ENCODE measurements at regions not wholly inside any gene's neighbourhood (a gene's known extent, or its start where the extent isn't known, plus 50 kb on each side); places are given as distances from the start of the nearest gene placed in this dataset.

DNA sequence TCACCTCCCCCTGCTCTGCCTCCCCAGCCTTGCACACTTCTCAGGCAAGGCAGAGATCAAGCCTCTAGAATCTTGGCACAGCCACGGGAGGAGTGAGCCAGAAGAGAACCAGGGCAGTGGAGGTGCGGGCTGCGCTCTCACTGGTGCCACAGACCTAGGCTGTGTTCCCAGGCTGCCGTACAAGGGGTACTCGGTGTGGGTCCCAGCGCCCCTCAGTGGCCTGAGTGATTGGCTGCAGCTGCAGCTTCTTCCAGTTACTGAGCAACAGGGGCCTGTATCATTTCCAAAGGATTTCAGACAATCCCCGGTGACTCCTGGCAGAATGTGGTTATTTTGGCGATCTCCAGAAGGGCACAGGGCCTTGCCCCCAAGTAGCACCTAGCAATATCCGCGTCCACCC lies 1852.1 kb downstream of the TP53TG3F start:
- TF ChIP-seq, protein P1, sequence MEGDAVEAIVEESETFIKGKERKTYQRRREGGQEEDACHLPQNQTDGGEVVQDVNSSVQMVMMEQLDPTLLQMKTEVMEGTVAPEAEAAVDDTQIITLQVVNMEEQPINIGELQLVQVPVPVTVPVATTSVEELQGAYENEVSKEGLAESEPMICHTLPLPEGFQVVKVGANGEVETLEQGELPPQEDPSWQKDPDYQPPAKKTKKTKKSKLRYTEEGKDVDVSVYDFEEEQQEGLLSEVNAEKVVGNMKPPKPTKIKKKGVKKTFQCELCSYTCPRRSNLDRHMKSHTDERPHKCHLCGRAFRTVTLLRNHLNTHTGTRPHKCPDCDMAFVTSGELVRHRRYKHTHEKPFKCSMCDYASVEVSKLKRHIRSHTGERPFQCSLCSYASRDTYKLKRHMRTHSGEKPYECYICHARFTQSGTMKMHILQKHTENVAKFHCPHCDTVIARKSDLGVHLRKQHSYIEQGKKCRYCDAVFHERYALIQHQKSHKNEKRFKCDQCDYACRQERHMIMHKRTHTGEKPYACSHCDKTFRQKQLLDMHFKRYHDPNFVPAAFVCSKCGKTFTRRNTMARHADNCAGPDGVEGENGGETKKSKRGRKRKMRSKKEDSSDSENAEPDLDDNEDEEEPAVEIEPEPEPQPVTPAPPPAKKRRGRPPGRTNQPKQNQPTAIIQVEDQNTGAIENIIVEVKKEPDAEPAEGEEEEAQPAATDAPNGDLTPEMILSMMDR (conservative IDR thresholded peaks at IDR 0.05; ENCODE audit: low read depth, low read length): no peak
- TF ChIP-seq EZH2 (IDR thresholded peaks at IDR 0.05; ENCODE audit: borderline replicate concordance, low read depth, low read length, poor library complexity, severe bottlenecking): no peak
